T-helper 2 cell treated with Interferon-gamma antibody and Interleukin-4, amounts not matched to agents 5 μg/mL and 100 μg/mL, for 36 hours (primary cell): ENCODE measurements at regions not wholly inside any gene's neighbourhood (a gene's known extent, or its start where the extent isn't known, plus 50 kb on each side); places are given as distances from the start of the nearest gene placed in this dataset.

Experiments
- DNase-seq: peaks from one replicate; pipeline ENCODE4 v3.0.0; 2021; ENCODE audit warnings: low spot score
- H3K27ac Mint-ChIP-seq: one replicate; pipeline ENCODE4 v1.8.0; 2021; ENCODE audit warnings: mild to moderate bottlenecking, mixed read lengths
- H3K27me3 Mint-ChIP-seq: one replicate; pipeline ENCODE4 v1.8.0; 2021; ENCODE audit warnings: low read depth, mixed read lengths
- H3K36me3 Mint-ChIP-seq: one replicate; pipeline ENCODE4 v1.8.0; 2021; ENCODE audit warnings: low read depth, mixed read lengths
- H3K4me1 Mint-ChIP-seq: one replicate; pipeline ENCODE4 v1.8.0; 2021; ENCODE audit warnings: low read depth, mixed read lengths
- H3K4me3 Mint-ChIP-seq: one replicate; pipeline ENCODE4 v1.8.0; 2022; ENCODE audit warnings: mild to moderate bottlenecking, moderate library complexity, mixed read lengths
- H3K9me3 Mint-ChIP-seq: one replicate; pipeline ENCODE4 v1.8.0; 2021; ENCODE audit warnings: mixed read lengths

DNA sequence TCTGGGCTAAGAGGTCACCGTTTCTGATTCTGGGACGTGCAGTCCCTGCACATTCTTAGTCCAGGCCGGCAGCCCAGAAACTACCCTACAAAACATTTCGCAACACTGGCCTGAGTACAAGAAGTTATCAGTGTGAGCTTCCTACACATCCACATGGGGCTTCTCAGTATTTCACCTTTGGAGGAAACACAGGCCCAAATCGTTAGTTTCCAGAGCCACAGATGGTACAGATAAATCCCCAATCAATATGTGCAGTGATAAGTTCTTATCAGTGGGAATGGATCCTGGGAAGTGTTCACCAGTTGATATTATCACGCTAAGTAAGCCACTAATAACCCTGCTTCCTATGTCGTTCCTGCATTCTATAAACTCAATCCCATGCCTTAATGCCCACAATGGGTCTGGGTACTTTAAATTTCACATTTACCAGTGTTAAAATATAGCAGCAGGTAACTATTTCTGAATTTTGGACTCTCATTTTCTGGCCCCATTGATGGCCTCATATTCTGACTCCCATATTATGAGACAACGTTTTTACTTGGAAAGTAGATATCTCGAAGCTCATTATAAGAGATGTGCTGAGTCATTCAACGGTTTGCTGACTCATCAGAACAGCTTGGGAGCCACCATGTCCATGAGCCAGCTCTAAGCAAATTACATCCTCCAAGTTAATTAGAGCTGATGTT lies 370.2 kb upstream of the MAF start:
- Mint-ChIP-seq H3K4me3 (no peak overlapping the region), H3K4me1 (no peaks in the 10 kb centered on the region), H3K27ac (no peak overlapping the region), H3K36me3 (no peaks in the 10 kb centered on the region), H3K27me3 (peaks cover 2% of the 10 kb centered on the region), H3K9me3 (no peaks in the 10 kb centered on the region)
- no peak for DNase-seq

DNA sequence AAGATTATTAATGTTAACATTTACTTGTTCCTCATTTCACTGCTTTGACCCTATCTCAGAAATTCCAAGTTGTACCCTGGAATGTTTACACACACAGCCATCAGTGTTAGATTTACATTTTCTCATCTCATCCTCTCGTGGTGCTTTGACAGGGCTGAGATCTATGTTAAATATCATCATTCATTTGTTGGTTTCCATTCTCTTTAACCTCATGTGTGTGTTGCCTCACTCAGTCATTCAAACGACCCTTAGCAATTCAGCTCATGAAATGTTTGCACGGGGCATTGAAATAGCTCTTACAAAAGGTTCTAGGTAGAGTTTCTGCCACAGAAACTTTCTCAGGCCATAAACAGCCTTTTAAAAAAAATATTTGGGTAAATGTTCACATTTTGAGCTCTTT lies 369.6 kb upstream of the MAF start:
- Mint-ChIP-seq H3K4me1 (no peaks in the 10 kb centered on the region), H3K9me3 (no peaks in the 10 kb centered on the region), H3K36me3 (no peaks in the 10 kb centered on the region), H3K4me3 (no peak overlapping the region), H3K27ac (no peak overlapping the region), H3K27me3 (no peaks in the 10 kb centered on the region)
- DNase-seq = no peak

- Mint-ChIP-seq H3K9me3 (no peaks in the 10 kb centered on the region), H3K27me3 (no peaks in the 10 kb centered on the region), H3K4me1 (no peaks in the 10 kb centered on the region), H3K4me3 (no peak overlapping the region), H3K27ac (no peak overlapping the region), H3K36me3 (no peaks in the 10 kb centered on the region)
- DNase-seq = no peak
Measured at GRCh38 chr16:79969458-79969857, 368.9 kb upstream of the MAF start.

DNA sequence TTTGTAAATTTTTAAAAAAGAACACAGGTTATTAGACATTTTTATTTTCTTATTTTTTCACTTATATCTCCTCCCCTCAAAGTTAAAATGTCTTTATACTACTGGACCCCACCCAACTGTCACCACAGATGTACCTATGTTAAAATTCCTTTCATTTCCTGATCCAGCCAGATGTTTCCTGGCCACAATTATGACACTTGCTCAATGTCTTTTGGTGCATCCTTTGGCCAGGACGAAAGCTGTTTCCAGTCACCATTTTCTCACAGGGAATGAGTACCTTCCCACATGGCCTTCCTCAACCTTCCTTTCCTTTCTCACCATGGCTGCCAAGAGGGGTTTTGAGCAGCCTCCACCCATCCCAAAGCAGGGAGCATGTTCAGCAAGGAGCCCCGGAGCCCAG lies 365.7 kb upstream of the MAF start:
- Mint-ChIP-seq H3K36me3 (no peaks in the 10 kb centered on the region), H3K4me1 (no peaks in the 10 kb centered on the region), H3K4me3 (no peak overlapping the region), H3K27me3 (no peaks in the 10 kb centered on the region), H3K9me3 (no peaks in the 10 kb centered on the region), H3K27ac (no peak overlapping the region)
- no peak for DNase-seq

DNA sequence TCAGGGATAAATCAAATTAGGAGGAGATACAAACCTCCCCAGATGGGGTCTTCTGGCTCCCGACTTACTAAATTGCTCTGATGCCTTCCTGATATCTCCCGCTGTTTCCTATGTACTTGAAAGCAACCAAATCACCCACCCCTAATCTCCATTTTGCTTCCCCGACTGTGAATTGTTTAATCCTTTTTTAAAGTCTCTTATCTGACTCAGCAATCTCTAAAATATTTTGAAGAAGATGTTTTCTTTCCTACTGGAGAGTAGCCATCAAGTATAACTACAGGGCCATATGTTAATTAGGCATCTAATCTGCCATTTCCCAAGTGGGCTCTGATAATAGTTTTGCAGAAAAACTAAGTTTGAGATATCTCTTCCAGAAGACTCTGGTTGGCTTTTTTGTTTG lies 365.2 kb upstream of the MAF start:
- no peak overlapping the region for H3K27ac Mint-ChIP-seq
- H3K4me1 Mint-ChIP-seq = no peaks in the 10 kb centered on the region
- no peak for DNase-seq
- H3K36me3 Mint-ChIP-seq = no peaks in the 10 kb centered on the region
- no peaks in the 10 kb centered on the region for H3K9me3 Mint-ChIP-seq
- H3K4me3 Mint-ChIP-seq = no peak overlapping the region
- no peaks in the 10 kb centered on the region for H3K27me3 Mint-ChIP-seq

DNA sequence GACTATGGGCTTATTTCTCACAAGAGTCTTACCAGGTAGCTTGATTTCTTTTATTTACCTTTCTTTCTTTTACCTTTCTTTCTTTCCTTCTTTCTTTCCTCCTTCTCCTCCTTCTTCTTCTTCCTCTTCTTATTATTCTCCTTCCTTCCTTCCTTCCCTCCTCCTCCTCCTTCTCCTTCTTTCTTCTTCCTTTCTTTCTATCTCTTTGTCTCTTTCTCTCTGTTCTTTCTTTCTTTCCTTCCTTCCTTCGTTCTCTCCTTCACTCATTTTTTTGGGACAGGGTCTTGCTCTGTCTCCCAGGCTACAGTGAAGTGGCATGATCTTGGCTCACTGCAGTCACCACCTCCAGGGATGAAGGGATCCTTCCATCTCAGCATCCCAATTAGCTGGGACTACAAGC lies 363.6 kb upstream of the MAF start:
- no peak for DNase-seq
- Mint-ChIP-seq H3K4me1 (no peaks in the 10 kb centered on the region), H3K4me3 (no peak overlapping the region), H3K27me3 (no peaks in the 10 kb centered on the region), H3K36me3 (no peaks in the 10 kb centered on the region), H3K27ac (no peak overlapping the region), H3K9me3 (no peaks in the 10 kb centered on the region)

DNA sequence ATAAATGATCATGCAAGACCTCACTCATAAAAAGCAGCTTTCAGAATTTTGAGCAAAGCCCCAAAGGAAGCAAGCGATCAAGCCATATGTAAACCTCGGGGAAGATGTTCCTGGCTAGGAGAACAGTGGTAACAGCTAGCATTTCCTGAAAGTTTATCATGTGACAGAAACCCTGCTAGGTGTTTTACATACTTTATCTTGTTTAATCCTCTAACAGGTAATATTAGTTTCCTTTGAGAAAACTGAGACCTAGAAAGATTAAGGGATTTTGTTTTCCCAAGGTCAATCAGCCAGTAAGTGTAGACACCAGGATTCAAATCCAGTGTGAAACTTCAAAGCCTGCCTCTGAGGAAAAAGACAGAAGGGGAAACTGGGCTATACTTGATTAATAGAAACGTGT lies 362.4 kb upstream of the MAF start:
- no peaks in the 10 kb centered on the region for H3K36me3 Mint-ChIP-seq
- H3K27me3 Mint-ChIP-seq = no peaks in the 10 kb centered on the region
- no peaks in the 10 kb centered on the region for H3K9me3 Mint-ChIP-seq
- no peak overlapping the region for H3K27ac Mint-ChIP-seq
- H3K4me3 Mint-ChIP-seq = no peak overlapping the region
- no peaks in the 10 kb centered on the region for H3K4me1 Mint-ChIP-seq
- no peak for DNase-seq

DNA sequence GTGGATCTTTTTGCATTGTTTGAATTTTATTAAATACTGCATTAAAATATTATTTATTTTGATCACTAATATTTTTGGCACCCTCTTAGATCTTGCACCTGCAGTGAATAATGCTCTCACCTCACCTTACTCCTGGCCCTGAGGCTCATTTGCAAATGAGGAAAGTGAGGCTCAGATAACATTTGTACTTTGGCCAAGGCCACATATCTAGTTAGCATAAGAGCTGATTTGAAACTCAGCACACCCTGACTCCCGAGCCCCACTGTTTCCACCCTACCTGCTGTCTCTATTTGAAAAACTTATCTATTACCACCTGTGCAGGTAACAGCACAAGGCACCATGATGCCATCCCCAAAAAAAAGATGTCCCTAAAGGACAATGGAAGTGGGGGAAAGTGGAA lies 358.7 kb upstream of the MAF start:
- Mint-ChIP-seq H3K27ac (no peak overlapping the region), H3K9me3 (no peaks in the 10 kb centered on the region), H3K4me3 (no peak overlapping the region), H3K27me3 (no peaks in the 10 kb centered on the region), H3K36me3 (no peaks in the 10 kb centered on the region), H3K4me1 (no peaks in the 10 kb centered on the region)
- no peak for DNase-seq

DNA sequence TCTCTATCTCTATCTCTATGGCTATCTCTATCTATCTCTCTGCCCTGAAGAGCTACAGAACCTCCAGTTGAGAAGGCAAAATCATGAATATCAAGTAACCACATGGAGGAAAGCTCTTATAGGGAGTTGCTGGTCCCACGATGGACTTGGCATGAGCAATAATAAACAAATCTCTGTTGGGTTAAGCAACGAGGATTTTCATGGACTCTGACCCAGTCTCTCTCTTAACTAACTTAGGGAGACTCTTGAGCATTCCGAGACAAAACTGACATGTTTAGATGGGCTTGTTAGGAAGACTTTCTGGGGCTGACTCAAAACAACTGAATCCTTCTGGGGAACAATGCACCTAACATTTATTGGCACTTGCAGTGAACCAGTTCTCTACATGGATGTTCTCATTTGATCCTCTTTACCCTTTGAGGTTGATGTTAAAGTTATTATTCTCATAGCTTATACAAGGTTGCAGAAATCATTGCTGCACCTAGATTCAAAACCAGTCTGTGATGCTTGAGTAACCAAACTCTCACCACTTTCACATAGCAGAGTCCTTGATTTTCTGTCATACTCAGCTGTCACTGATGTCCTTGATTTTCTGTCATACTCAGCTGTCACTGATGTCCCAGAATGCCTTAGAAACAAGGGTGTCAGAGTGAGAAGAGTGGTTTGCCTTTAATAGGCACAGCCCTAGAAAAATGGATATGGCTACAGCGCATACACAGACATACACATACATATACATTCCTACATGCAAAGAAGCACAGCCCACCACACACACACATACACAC lies 354.6 kb upstream of the MAF start:
- no peak for DNase-seq
- H3K9me3 Mint-ChIP-seq = no peaks in the 10 kb centered on the region
- no peak overlapping the region for H3K4me3 Mint-ChIP-seq
- H3K4me1 Mint-ChIP-seq = no peaks in the 10 kb centered on the region
- no peaks in the 10 kb centered on the region for H3K36me3 Mint-ChIP-seq
- no peak overlapping the region for H3K27ac Mint-ChIP-seq
- H3K27me3 Mint-ChIP-seq = peaks cover 3% of the 10 kb centered on the region

DNA sequence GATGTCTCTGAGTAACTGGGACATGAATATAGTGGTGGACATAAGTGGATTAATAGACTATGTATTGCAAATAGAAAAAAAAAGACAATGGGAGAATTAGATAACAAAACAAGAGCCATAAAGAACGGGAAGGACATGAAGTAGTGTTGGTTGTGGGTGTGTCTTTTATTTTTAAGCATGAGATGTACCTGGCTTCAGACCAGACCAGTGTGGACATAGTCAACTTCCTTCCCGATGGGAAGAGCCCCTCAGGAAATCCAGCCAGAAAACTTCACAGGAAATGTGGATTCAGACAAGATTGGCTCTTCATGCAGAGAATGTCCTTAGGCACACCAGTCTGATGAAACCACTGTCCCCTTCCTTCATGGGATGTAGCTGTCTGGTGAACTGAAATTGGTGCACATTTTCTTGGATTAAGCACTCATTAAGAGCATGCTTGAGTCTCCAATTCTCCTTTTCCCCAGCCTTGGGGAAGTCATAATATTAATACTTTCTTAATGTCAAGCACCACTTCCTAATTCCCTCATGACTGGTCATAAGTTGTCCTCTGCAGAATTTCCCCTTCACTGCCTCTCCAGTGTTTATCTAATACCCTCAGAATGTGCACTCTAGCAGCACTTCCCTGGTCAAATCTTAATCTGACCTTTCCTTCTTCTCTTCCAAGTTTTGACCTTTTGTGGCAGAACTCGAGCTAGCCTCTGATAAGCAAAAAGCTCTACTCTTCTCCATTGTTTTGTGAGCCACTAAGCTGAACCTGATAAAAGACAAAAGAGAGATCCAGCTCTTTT lies 350.6 kb upstream of the MAF start:
- Mint-ChIP-seq H3K4me1 (peaks cover 12% of the 10 kb centered on the region), H3K9me3 (no peaks in the 10 kb centered on the region), H3K27ac (no peak overlapping the region)

GRCh38 chr16:79949417-79949816 lies 348.9 kb upstream of the MAF start:
- Mint-ChIP-seq H3K4me3 (no peak overlapping the region), H3K27ac (no peak overlapping the region), H3K9me3 (no peaks in the 10 kb centered on the region), H3K36me3 (no peaks in the 10 kb centered on the region), H3K4me1 (peaks cover 12% of the 10 kb centered on the region), H3K27me3 (peaks cover 13% of the 10 kb centered on the region)
- DNase-seq = no peak

More for the DNA sequence above, 350.6 kb upstream of the MAF start:
- Mint-ChIP-seq H3K27me3 (peaks cover 13% of the 10 kb centered on the region), H3K4me3 (no peak overlapping the region), H3K36me3 (no peaks in the 10 kb centered on the region)
- no peak for DNase-seq

GRCh38 chr16:79947771-79948170 lies 347.2 kb upstream of the MAF start:
- no peaks in the 10 kb centered on the region for H3K36me3 Mint-ChIP-seq
- H3K27me3 Mint-ChIP-seq = peaks cover 13% of the 10 kb centered on the region
- no peak for DNase-seq
- peak overlapping the region; percentile 24 for H3K4me3 Mint-ChIP-seq
- no peaks in the 10 kb centered on the region for H3K9me3 Mint-ChIP-seq
- peaks cover 12% of the 10 kb centered on the region for H3K4me1 Mint-ChIP-seq
- no peak overlapping the region for H3K27ac Mint-ChIP-seq

DNA sequence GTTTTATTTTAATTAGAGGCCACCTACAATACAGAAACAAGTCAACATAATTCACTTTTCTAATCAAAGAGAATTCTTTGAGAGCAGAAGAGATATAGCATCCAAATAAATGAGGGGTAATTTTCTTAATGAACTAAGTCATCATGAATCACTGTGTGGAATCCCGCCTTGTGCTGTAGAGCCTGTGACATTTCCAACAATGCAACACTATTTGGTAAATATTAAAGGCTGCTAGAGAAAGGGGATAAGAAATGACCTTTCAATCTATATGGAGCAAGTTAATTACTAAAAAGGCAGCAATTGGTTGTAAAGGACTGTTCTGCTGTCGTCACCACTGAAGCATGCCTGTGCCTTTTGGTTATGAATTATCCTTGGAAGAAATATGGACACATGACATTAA lies 345.7 kb upstream of the MAF start:
- no peaks in the 10 kb centered on the region for H3K9me3 Mint-ChIP-seq
- H3K4me3 Mint-ChIP-seq = no peak overlapping the region
- H3K36me3 Mint-ChIP-seq = no peaks in the 10 kb centered on the region
- no peak for DNase-seq
- H3K4me1 Mint-ChIP-seq = peaks cover 12% of the 10 kb centered on the region
- H3K27me3 Mint-ChIP-seq = peaks cover 13% of the 10 kb centered on the region
- H3K27ac Mint-ChIP-seq = no peak overlapping the region

GRCh38 chr16:79943736-79944135 lies 343.2 kb upstream of the MAF start:
- Mint-ChIP-seq H3K27ac (no peak overlapping the region), H3K36me3 (no peaks in the 10 kb centered on the region), H3K27me3 (peaks cover 5% of the 10 kb centered on the region), H3K9me3 (no peaks in the 10 kb centered on the region), H3K4me1 (peaks cover 7% of the 10 kb centered on the region), H3K4me3 (no peak overlapping the region)
- DNase-seq = no peak
